ENCODE measurements at regions not wholly inside any gene's neighbourhood (a gene's known extent, or its start where the extent isn't known, plus 50 kb on each side); places are given as distances from the start of the nearest gene placed in this dataset.

DNA sequence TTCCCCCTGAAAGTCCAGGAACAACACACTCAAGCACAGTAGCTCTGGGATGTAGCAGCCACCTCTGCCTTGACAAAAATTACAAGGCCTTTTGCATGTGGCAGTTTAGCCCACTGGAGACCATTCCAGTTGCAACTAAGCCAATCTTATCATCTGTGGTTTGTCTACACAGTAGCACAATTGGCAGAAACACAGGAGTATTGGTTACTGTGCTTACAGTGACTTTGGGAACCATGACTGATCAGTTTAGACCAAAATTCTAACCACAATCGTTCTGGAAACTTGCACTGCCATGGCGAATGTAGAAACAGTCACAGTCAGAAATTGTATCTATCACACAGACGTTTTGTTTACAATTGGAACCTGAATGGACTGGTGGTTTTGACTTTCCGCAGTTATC, 403.7 kb upstream of the MEIS1 start:
- H3K4me3 ChIP-seq, result no peak overlapping the region

DNA sequence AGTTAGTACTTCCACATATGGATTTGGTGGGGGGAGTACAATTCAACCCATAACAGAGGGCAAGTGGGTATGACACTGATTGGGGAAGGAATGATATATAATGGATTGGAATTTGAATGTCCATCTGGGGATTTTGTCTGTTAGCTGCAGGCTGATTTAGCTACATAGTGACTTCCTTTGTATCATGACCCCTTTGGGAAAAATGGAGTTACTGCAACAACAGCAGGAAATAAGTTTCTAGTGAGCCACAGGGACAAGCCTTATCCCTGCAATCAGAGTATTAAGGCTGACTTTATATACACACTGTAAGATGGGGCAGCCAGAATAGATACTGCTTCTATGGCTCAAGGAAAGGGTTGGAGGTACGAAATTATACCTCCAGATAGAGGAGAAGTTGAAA, 404.4 kb upstream of the MEIS1 start:
- in situ Hi-C loops (cut with MboI; ENCODE audit: low sequenced_read_pairs), result no loop called here
- DNase-seq (ENCODE audit: low spot score in 2 of 2), result no peak

More for the DNA sequence above, 403.7 kb upstream of the MEIS1 start:
- H3K9me3 ChIP-seq, result no peaks in the 10 kb centered on the region
- H3K4me1 ChIP-seq, result no peaks in the 10 kb centered on the region
- no peaks in the 10 kb centered on the region for H3K36me3 ChIP-seq (replicated peaks)
- in situ Hi-C loops (cut with MboI; ENCODE audit: low sequenced_read_pairs), result no loop called here
- DNase-seq (ENCODE audit: low spot score in 2 of 2), result no peak
- H3K27me3 ChIP-seq (ENCODE audit: low read depth), result no peaks in the 10 kb centered on the region

DNA sequence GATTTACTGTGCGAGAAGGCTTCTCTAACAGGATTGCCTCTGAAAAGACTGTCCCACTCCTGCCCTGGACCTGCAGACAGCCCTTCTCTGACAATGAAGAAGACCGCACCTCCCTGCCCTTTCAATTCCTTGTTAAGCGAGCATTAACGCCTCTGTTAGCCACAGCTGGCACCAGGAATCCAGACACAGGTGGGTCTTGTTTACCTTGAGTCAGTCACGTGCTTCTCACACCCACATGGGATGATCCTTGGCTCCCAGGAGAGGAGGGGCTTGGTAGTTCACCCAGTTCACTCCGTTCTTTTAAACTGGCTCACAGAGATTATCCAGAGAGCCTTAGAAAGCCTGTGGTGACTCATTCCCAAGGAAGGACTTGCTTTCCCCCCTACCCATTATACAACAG, 410.5 kb upstream of the MEIS1 start:
- no peaks in the 10 kb centered on the region for H3K9me3 ChIP-seq
- in situ Hi-C loops (cut with MboI; ENCODE audit: low sequenced_read_pairs), result no loop called here
- H3K4me3 ChIP-seq, result no peak overlapping the region
- no peaks in the 10 kb centered on the region for H3K4me1 ChIP-seq
- DNase-seq (ENCODE audit: low spot score in 2 of 2), result no peak
- no peaks in the 10 kb centered on the region for H3K27me3 ChIP-seq (ENCODE audit: low read depth)
- no peaks in the 10 kb centered on the region for H3K36me3 ChIP-seq (replicated peaks)

More for the DNA sequence above, 404.4 kb upstream of the MEIS1 start:
- Histone ChIP-seq H3K9me3 (no peaks in the 10 kb centered on the region), H3K4me1 (no peaks in the 10 kb centered on the region), H3K4me3 (no peak overlapping the region), H3K36me3 (replicated peaks) (no peaks in the 10 kb centered on the region), H3K27me3 (ENCODE audit: low read depth) (no peaks in the 10 kb centered on the region)

DNA sequence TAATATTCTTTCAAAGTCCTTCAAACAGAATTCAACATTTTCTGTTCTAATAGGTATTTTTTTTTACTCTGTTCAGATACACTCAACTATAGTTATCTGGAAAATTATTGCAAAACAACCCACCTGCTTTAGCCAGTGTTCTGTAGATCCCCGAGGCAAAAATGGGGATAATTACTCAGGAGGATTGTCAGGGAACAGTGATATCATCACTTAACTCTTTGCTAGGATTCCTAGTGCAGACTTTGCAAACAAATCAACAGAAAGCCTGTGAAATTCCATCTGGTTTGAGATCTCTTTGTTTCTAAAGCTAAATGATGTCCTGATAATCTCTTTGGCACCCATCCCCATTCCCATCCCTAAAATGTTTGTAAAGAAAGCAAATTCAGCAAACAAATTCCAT, 413.6 kb upstream of the MEIS1 start:
- Histone ChIP-seq H3K27me3 (ENCODE audit: low read depth) (no peaks in the 10 kb centered on the region), H3K4me1 (no peaks in the 10 kb centered on the region), H3K9me3 (no peaks in the 10 kb centered on the region), H3K4me3 (no peak overlapping the region), H3K36me3 (replicated peaks) (no peaks in the 10 kb centered on the region)
- in situ Hi-C loops (cut with MboI; ENCODE audit: low sequenced_read_pairs), result no loop called here
- DNase-seq (ENCODE audit: low spot score in 2 of 2), result no peak

DNA sequence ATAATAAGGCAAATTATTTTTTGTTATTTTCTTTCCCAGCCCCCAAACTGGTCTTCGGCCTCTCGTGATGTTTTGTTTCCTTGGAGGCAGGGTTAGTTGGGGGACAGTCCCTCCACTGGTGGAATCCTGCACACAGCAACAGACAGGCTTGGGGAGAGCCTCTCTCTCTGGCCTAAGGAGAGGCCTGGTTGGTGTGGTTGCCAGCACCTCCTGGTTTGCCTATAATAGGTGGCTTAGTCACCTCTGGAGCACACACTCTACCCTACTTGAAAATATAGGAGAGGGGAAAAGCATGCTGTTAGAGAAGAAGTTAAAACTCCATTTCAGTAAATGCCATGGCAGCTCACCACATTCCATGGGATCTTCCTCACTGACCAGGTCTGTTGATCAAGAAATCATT, 417.2 kb upstream of the MEIS1 start:
- in situ Hi-C loops (cut with MboI; ENCODE audit: low sequenced_read_pairs), result no loop called here
- H3K9me3 ChIP-seq, result no peaks in the 10 kb centered on the region
- no peaks in the 10 kb centered on the region for H3K27me3 ChIP-seq (ENCODE audit: low read depth)
- H3K36me3 ChIP-seq (replicated peaks), result no peaks in the 10 kb centered on the region
- no peak for DNase-seq (ENCODE audit: low spot score in 2 of 2)
- H3K4me1 ChIP-seq, result no peaks in the 10 kb centered on the region
- H3K4me3 ChIP-seq, result no peak overlapping the region

DNA sequence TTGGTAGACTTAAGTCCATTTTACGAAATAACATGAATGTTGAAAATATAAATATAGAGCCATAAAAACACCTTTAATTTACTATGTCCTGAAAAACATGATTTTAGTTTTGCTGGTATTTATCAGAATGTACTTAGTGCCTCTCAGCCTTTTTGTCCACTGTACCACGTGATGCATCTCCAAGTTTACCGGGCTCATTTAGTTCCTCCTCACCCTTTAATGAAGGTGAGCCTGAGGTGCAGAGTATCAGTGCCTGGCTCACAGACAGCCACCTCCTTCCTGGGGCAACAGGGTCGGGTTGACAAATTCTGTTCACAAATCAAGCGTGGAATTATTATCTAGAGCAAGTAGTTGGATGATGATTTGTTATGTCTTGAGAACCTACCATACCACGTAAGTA, 420.5 kb upstream of the MEIS1 start:
- Histone ChIP-seq H3K9me3 (no peaks in the 10 kb centered on the region), H3K4me1 (no peaks in the 10 kb centered on the region), H3K4me3 (no peak overlapping the region), H3K36me3 (replicated peaks) (no peaks in the 10 kb centered on the region), H3K27me3 (ENCODE audit: low read depth) (no peaks in the 10 kb centered on the region)
- DNase-seq (ENCODE audit: low spot score in 2 of 2), result no peak
- in situ Hi-C loops (cut with MboI; ENCODE audit: low sequenced_read_pairs), result no loop called here

DNA sequence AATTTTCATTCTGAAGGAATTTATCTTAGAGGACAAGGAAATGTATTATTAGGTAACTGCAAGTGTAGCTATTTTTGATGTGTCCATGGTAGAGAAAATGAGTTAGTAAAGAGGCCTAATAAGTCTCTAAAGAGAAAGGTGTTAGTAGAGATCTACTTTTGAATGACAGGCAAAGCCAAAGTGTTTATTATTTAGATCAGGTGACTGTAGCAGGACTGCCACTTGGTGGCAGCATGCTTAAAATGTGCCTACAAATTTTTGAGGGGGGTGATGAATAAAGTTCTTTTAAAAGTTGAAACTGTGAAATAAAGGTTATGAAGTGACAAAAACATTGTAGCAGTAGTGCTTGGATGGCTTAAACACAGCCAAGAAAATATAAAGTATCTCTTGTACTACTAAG, 421.5 kb upstream of the MEIS1 start:
- no peak overlapping the region for H3K4me3 ChIP-seq
- no peaks in the 10 kb centered on the region for H3K4me1 ChIP-seq
- in situ Hi-C loops (cut with MboI; ENCODE audit: low sequenced_read_pairs), result no loop called here
- H3K9me3 ChIP-seq, result no peaks in the 10 kb centered on the region
- H3K36me3 ChIP-seq (replicated peaks), result no peaks in the 10 kb centered on the region
- DNase-seq (ENCODE audit: low spot score in 2 of 2), result no peak
- no peaks in the 10 kb centered on the region for H3K27me3 ChIP-seq (ENCODE audit: low read depth)

DNA sequence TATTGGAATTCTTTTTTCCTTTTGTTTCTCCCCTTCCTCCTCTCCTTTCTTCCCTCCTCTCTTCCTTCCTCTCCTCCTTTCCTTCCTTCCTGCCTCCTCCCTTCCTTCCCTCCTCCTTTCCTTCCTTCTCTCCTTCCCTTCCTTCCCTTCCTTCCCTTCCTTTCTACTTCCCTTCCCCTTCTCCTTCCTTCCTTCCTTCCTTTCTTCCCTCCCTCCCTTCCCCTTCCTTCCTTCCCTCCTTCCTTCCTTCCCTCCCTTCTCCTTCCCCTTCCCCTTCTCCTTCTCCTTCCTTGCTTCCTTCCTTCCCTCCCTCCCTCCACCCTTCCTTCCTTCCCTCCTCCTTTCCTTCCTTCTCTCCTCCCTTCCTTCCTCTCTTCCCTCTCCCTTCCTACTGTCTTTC, 431.0 kb upstream of the MEIS1 start:
- Histone ChIP-seq H3K27me3 (ENCODE audit: low read depth) (no peaks in the 10 kb centered on the region), H3K4me3 (no peak overlapping the region), H3K9me3 (no peaks in the 10 kb centered on the region), H3K36me3 (replicated peaks) (no peaks in the 10 kb centered on the region), H3K4me1 (no peaks in the 10 kb centered on the region)
- in situ Hi-C loops (cut with MboI; ENCODE audit: low sequenced_read_pairs), result no loop called here
- DNase-seq (ENCODE audit: low spot score in 2 of 2), result no peak

DNA sequence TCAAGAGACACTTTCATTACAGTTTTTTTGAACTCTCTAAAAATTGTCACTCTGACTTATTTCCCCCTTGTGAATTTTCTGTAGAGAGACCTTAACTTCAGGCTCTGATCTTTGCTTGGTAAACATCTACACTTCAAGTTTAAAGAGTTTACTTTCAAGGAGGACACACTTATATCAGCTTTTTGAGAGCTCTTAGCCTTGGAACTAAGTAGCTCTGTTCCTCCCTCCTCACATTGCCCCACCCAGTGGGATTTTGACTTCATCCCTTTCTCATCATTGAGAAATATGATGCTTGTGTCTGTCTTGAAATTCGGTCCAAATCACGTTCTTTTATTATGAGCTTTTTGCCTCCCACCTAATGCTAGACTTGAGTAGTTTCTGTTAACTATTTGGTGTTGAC, 433.4 kb upstream of the MEIS1 start:
- Histone ChIP-seq H3K4me3 (no peak overlapping the region), H3K36me3 (replicated peaks) (no peaks in the 10 kb centered on the region), H3K27me3 (ENCODE audit: low read depth) (no peaks in the 10 kb centered on the region), H3K9me3 (no peaks in the 10 kb centered on the region), H3K4me1 (no peaks in the 10 kb centered on the region)
- DNase-seq (ENCODE audit: low spot score in 2 of 2), result no peak
- in situ Hi-C loops (cut with MboI; ENCODE audit: low sequenced_read_pairs), result no loop called here

DNA sequence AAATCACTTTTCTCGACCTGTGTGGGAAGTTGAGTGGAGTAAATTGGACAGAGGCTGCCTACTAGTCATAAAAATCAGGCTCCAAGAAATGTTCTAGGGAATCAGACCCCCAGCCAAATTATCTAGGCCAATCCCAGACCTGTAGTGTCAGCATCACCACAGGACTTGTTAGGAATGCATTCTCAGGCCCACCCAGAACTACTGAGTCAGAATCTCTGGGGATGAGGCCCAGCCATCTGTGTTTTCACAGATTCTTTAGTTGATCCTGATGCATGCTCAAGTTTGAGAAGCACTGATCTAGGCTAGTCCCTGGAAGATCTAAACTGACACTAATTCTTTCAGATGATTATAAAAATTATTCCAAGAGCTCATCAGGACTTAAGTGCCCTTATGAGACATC, 434.0 kb upstream of the MEIS1 start:
- Histone ChIP-seq H3K27me3 (ENCODE audit: low read depth) (no peaks in the 10 kb centered on the region), H3K4me1 (no peaks in the 10 kb centered on the region)
- in situ Hi-C loops (cut with MboI; ENCODE audit: low sequenced_read_pairs), result no loop called here

DNA sequence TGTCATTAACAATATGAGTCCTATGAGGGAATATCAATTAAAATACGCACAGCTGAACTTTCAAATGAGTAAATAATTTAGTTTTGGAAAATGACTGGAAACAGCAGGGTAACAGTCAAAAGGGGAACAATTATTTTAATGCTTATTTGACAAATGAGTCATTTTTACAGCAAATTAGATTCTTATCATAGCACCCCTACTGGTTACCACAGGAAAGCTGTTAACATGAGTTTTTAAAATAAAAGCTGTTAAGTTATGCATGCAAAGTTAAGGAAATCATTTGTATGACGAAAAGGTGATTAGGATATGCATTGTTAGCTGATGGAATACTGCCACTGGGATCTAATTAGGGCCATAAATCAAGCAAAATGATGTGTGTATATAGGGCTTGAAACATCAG, 435.1 kb upstream of the MEIS1 start:
- H3K27me3 ChIP-seq (ENCODE audit: low read depth), result no peaks in the 10 kb centered on the region
- H3K36me3 ChIP-seq (replicated peaks), result no peaks in the 10 kb centered on the region
- H3K4me3 ChIP-seq, result no peak overlapping the region
- in situ Hi-C loops (cut with MboI; ENCODE audit: low sequenced_read_pairs), result no loop called here
- H3K9me3 ChIP-seq, result no peaks in the 10 kb centered on the region
- no peak for DNase-seq (ENCODE audit: low spot score in 2 of 2)
- no peaks in the 10 kb centered on the region for H3K4me1 ChIP-seq

More for the DNA sequence above, 434.0 kb upstream of the MEIS1 start:
- no peak for DNase-seq (ENCODE audit: low spot score in 2 of 2)
- Histone ChIP-seq H3K9me3 (no peaks in the 10 kb centered on the region), H3K36me3 (replicated peaks) (no peaks in the 10 kb centered on the region), H3K4me3 (no peak overlapping the region)

DNA sequence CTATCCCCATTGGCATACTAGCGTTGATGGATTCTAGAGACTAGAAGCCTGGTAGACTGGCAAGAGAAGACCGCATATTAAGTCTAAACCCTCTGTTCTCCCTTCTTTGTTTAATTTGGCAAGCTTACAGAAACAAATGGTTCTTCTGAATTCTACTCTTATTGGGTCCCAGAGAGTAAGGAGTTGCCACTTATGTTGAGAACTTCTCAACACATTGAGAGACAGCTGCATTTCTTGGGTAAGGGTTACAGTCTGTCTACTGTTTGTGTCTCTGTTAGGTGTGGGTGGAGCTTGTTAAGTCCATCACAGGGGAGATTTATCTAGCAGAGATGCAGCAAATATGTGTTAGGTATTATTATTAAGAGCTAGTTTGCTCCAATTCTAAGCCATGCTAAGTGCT, 435.8 kb upstream of the MEIS1 start:
- no peaks in the 10 kb centered on the region for H3K36me3 ChIP-seq (replicated peaks)
- in situ Hi-C loops (cut with MboI; ENCODE audit: low sequenced_read_pairs), result no loop called here
- no peak overlapping the region for H3K4me3 ChIP-seq
- H3K27me3 ChIP-seq (ENCODE audit: low read depth), result no peaks in the 10 kb centered on the region
- no peaks in the 10 kb centered on the region for H3K9me3 ChIP-seq
- no peaks in the 10 kb centered on the region for H3K4me1 ChIP-seq
- DNase-seq (ENCODE audit: low spot score in 2 of 2), result no peak

DNA sequence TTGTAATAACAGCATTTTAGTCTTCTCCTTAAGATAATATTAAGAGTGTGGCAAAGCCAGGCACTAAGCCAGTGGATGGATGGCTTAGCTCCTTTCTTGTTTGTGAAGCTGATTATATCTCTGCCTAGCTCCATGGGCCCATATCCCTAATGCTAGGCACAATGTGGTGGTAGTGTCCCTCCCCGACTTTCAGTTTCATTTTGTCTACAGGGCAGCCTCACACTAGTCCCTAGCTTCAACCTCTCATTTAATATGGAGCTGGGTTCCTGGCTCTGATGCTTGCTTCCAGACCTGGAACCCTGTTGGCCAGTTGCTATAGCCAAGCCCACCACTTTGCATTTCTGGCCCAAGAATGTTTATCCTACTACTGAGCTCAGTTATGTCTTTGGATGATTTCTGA, 437.0 kb upstream of the MEIS1 start:
- no peaks in the 10 kb centered on the region for H3K4me1 ChIP-seq
- no peak for DNase-seq (ENCODE audit: low spot score in 2 of 2)
- H3K36me3 ChIP-seq (replicated peaks), result no peaks in the 10 kb centered on the region
- H3K4me3 ChIP-seq, result no peak overlapping the region
- H3K27me3 ChIP-seq (ENCODE audit: low read depth), result no peaks in the 10 kb centered on the region
- no peaks in the 10 kb centered on the region for H3K9me3 ChIP-seq
- in situ Hi-C loops (cut with MboI; ENCODE audit: low sequenced_read_pairs), result no loop called here

DNA sequence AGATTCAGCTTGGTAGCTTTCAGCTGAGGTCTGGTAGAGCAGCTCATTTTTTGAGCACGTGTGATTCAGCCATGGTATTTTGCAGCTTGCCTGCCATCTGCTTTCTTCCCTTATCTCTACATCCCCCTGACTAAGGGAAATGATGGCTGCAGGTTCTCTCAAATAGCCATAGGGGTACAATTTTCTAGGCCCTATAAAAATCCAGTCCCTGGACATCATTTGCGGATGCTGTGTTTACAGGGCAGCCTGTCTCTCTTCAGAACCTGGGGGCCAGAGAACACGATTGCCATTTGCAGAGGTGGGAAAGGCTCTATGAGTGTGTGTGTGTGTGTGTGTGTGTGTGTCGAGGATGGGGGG, 442.7 kb upstream of the MEIS1 start:
- Histone ChIP-seq H3K4me3 (no peak overlapping the region), H3K36me3 (replicated peaks) (no peaks in the 10 kb centered on the region; the same call in 1 of the 2 replicates), H3K9me3 (no peaks in the 10 kb centered on the region), H3K4me1 (no peaks in the 10 kb centered on the region), H3K27me3 (ENCODE audit: low read depth) (no peaks in the 10 kb centered on the region)
- in situ Hi-C loops (cut with MboI; ENCODE audit: low sequenced_read_pairs), result no loop called here
- no peak for DNase-seq (ENCODE audit: low spot score in 2 of 2)

DNA sequence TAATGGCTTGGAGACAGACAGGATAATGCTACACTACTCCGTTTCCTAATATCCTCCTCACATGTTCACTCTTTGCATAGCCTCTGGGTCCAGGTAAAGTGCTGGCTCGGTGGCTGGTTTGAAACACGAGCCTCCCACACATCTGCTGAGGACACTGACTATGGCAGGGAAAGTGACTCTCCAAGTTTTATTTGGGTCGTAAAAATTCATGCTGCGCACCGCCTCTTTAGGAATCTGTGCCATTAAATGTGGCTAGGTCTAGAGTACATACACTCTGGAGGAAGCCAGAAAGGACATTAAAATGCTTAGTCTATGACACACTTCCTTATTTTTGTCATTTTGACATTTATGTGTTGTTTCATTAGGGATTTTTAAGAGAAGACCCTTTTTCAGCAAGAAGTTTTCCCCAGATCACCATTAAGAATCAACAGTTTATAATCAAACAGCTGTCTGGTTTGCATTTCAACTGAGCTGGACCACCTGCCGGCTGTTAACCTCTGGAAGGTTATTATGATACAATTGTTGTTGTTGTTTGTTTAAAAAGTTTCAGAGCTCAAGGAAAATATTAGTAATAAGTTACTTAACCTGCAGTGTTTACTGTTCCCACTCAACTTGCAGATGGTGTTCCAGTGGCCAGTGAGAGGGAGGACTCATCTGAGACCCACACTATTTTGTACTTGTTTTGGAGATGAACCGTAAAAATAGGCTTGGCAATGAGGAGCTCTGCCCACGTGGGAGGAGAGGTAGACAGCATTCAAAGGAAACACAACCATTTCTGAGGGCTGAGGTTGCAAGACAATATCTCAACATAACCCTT, 443.3 kb upstream of the MEIS1 start:
- H3K9me3 ChIP-seq, result no peaks in the 10 kb centered on the region
- no peak for DNase-seq (ENCODE audit: low spot score in 2 of 2)

More for the DNA sequence above, 443.3 kb upstream of the MEIS1 start:
- no peaks in the 10 kb centered on the region; the same call in 1 of the 2 replicates for H3K36me3 ChIP-seq (replicated peaks)
- H3K4me3 ChIP-seq, result no peak overlapping the region
- H3K4me1 ChIP-seq, result no peaks in the 10 kb centered on the region
- no peaks in the 10 kb centered on the region for H3K27me3 ChIP-seq (ENCODE audit: low read depth)
- in situ Hi-C loops (cut with MboI; ENCODE audit: low sequenced_read_pairs), result no loop called here
